ENCODE measurements at regions not wholly inside any gene's neighbourhood (a gene's known extent, or its start where the extent isn't known, plus 50 kb on each side); places are given as distances from the start of the nearest gene placed in this dataset.
"Not testable (repeated sequence)": the region's sequence is repeated elsewhere in the genome, so short reads cannot be mapped to it uniquely, and the experiment has no call there.

DNA sequence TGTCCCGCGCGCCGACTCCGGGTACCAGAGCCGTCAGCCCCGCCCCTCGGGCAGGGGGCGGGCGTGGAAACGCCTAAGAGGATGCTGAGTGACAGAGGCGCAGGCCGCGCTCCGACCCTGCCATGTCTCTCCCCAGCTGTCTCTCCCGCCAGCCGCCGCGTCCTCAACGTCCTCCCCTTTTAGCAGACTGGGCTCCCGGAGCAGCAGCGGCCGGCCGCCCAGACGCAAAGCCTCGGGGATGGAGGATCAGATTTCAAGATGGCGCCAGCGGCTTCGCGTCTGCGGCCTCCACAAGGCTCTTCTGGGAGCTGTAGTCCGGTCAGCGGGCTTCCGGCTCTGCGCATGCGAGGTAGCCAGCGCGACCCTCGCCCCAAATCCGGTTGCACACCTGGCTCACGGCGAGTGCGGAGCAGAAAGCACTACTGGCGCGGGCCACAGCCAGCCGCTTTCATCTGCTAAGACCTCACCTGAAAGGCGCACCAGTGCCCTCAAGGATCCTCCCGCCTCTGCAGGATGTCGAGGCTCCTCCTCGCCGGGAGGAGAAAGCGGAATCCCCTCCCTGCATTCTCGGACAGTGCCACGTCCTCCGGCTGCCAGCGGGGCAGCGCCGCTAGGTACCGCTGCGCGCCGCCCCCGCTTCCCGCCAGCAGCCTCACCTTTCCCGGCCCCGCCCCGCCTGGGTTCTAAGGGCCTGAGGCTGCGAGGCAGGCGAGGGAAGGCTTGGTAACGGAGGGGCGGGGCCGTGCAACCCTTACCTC lies 143.6 kb downstream of the NBPF8 start:
- DNase-seq; H4K20me1 ChIP-seq (ENCODE audit: insufficient read depth); H3K9me3 ChIP-seq; H2AFZ ChIP-seq (ENCODE audit: low read depth); H3K27me3 ChIP-seq (ENCODE audit: insufficient read depth); H3K4me1 ChIP-seq (ENCODE audit: control insufficient read depth in 1 of 2, insufficient read depth in 2 of 2, low read depth in 1 of 2, low read length in 1 of 2); H3K79me2 ChIP-seq (ENCODE audit: insufficient read depth); H3F3A ChIP-seq (replicated peaks; ENCODE audit: insufficient read depth); H3K9me2 ChIP-seq; H3K36me3 ChIP-seq (replicated peaks in 1 of 2; ENCODE audit: control insufficient read depth in 1 of 2, insufficient read depth in 2 of 2, low read length in 1 of 2); POLR2A ChIA-PET; CTCF ChIA-PET: not testable (repeated sequence)
- peak overlapping the region; percentile 57 to 62; a peak in 2 of 4 replicates for H3K27ac ChIP-seq (ENCODE audit: low read depth in 2 of 2, low read length in 1 of 2)
- peak overlapping the region; percentile 61; the same call in 1 of the 2 replicates for H3K9ac ChIP-seq
- WGBS (ENCODE audit: low lambda C conversion rate), result 0% methylated on average over 1 of the region's 72 CpGs
- H3K4me3 ChIP-seq (ENCODE audit: low read depth in 2 of 2, low read length in 1 of 2), result peak overlapping the region; percentile 55 to 58
- TF ChIP-seq NRF1 (IDR thresholded peaks at IDR 0.05; ENCODE audit: low read depth, low read length) (peak; percentile 23; the same call in 1 of the 2 replicates), YY1 (IDR thresholded peaks at IDR 0.05; ENCODE audit: low read depth) (peak; percentile 77)
- peak overlapping the region; percentile 28; the same call in 1 of the 2 replicates for H3K4me2 ChIP-seq

DNA sequence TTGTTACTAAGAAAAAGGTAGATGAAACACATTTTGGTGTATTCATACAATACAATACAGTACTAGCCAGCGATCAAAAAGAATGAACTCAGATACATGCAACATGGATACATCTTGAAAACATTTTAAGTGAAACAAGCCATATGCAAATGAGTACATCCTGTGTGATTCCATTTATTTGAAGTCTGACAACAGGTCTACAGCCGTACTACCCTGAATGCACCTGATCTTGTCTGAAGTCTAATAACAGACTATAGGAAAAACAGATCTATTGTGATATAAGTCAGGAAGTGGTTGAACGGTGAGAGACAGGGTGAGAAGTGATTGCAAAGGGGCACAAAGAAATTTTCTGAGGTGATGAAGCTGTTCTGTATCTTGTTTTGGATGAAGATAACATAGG lies 146.9 kb downstream of the NBPF8 start:
- H3K9me2 ChIP-seq; DNase-seq; H3K79me2 ChIP-seq (ENCODE audit: insufficient read depth); H3K36me3 ChIP-seq (replicated peaks in 1 of 2; ENCODE audit: control insufficient read depth in 1 of 2, insufficient read depth in 2 of 2, low read length in 1 of 2); H3K9me3 ChIP-seq; H3K4me3 ChIP-seq (ENCODE audit: low read depth in 2 of 2, low read length in 1 of 2); H3K4me2 ChIP-seq; H2AFZ ChIP-seq (ENCODE audit: low read depth); H3K9ac ChIP-seq; H3K27me3 ChIP-seq (ENCODE audit: insufficient read depth); H3F3A ChIP-seq (replicated peaks; ENCODE audit: insufficient read depth); CTCF ChIA-PET; POLR2A ChIA-PET; H3K27ac ChIP-seq (ENCODE audit: low read depth in 2 of 2, low read length in 1 of 2); H3K4me1 ChIP-seq (ENCODE audit: control insufficient read depth in 1 of 2, insufficient read depth in 2 of 2, low read depth in 1 of 2, low read length in 1 of 2); H4K20me1 ChIP-seq (ENCODE audit: insufficient read depth): not testable (repeated sequence)
- WGBS (ENCODE audit: low lambda C conversion rate), result 91% methylated on average over 3 of the region's 3 CpGs

GRCh38 chr1:120565396-120565795 lies 150.6 kb downstream of the NBPF8 start:
- H3K79me2 ChIP-seq (ENCODE audit: insufficient read depth); H4K20me1 ChIP-seq (ENCODE audit: insufficient read depth); CTCF ChIA-PET; H3K4me2 ChIP-seq; H3K4me3 ChIP-seq (ENCODE audit: low read depth in 2 of 2, low read length in 1 of 2); DNase-seq; H2AFZ ChIP-seq (ENCODE audit: low read depth); H3K9me3 ChIP-seq; H3K9me2 ChIP-seq; H3F3A ChIP-seq (replicated peaks; ENCODE audit: insufficient read depth); H3K27me3 ChIP-seq (ENCODE audit: insufficient read depth); H3K36me3 ChIP-seq (replicated peaks in 1 of 2; ENCODE audit: control insufficient read depth in 1 of 2, insufficient read depth in 2 of 2, low read length in 1 of 2); H3K27ac ChIP-seq (ENCODE audit: low read depth in 2 of 2, low read length in 1 of 2); H3K4me1 ChIP-seq (ENCODE audit: control insufficient read depth in 1 of 2, insufficient read depth in 2 of 2, low read depth in 1 of 2, low read length in 1 of 2); POLR2A ChIA-PET; H3K9ac ChIP-seq: not testable (repeated sequence)
- WGBS (ENCODE audit: low lambda C conversion rate), result no CpG with 5 or more reads among the region's 1 CpG

GRCh38 chr1:120567620-120568019 lies 152.8 kb downstream of the NBPF8 start:
- H3K9ac ChIP-seq, POLR2A ChIA-PET: not testable (repeated sequence)

GRCh38 chr1:120575201-120575600 lies 148.5 kb upstream of the NBPF26 start:
- H3K27me3 ChIP-seq (ENCODE audit: insufficient read depth); H3K9me3 ChIP-seq; CTCF ChIA-PET; H3K9me2 ChIP-seq; H3K4me2 ChIP-seq; POLR2A ChIA-PET; H3K36me3 ChIP-seq (replicated peaks in 1 of 2; ENCODE audit: control insufficient read depth in 1 of 2, insufficient read depth in 2 of 2, low read length in 1 of 2); H3F3A ChIP-seq (replicated peaks; ENCODE audit: insufficient read depth); H3K9ac ChIP-seq; H3K4me3 ChIP-seq (ENCODE audit: low read depth in 2 of 2, low read length in 1 of 2); DNase-seq; H4K20me1 ChIP-seq (ENCODE audit: insufficient read depth); H2AFZ ChIP-seq (ENCODE audit: low read depth); H3K27ac ChIP-seq (ENCODE audit: low read depth in 2 of 2, low read length in 1 of 2); H3K79me2 ChIP-seq (ENCODE audit: insufficient read depth); H3K4me1 ChIP-seq (ENCODE audit: control insufficient read depth in 1 of 2, insufficient read depth in 2 of 2, low read depth in 1 of 2, low read length in 1 of 2): not testable (repeated sequence)
- WGBS (ENCODE audit: low lambda C conversion rate), result no CpG with 5 or more reads among the region's 1 CpG

More at GRCh38 chr1:120567620-120568019, 152.8 kb downstream of the NBPF8 start:
- H3K4me2 ChIP-seq; DNase-seq; H3K4me1 ChIP-seq (ENCODE audit: control insufficient read depth in 1 of 2, insufficient read depth in 2 of 2, low read depth in 1 of 2, low read length in 1 of 2); H3K79me2 ChIP-seq (ENCODE audit: insufficient read depth); H4K20me1 ChIP-seq (ENCODE audit: insufficient read depth); H3K27ac ChIP-seq (ENCODE audit: low read depth in 2 of 2, low read length in 1 of 2); H3K9me3 ChIP-seq; H3K27me3 ChIP-seq (ENCODE audit: insufficient read depth); CTCF ChIA-PET; H3F3A ChIP-seq (replicated peaks; ENCODE audit: insufficient read depth); H3K9me2 ChIP-seq; H3K36me3 ChIP-seq (replicated peaks in 1 of 2; ENCODE audit: control insufficient read depth in 1 of 2, insufficient read depth in 2 of 2, low read length in 1 of 2); H3K4me3 ChIP-seq (ENCODE audit: low read depth in 2 of 2, low read length in 1 of 2); H2AFZ ChIP-seq (ENCODE audit: low read depth): not testable (repeated sequence)
- no CpG with 5 or more reads among the region's 3 CpGs for whole genome bisulfite sequencing (ENCODE audit: low lambda C conversion rate)

GRCh38 chr1:120582135-120582534 lies 141.6 kb upstream of the NBPF26 start:
- H3K36me3 ChIP-seq (replicated peaks in 1 of 2; ENCODE audit: control insufficient read depth in 1 of 2, insufficient read depth in 2 of 2, low read length in 1 of 2); H3K27ac ChIP-seq (ENCODE audit: low read depth in 2 of 2, low read length in 1 of 2); H3K4me1 ChIP-seq (ENCODE audit: control insufficient read depth in 1 of 2, insufficient read depth in 2 of 2, low read depth in 1 of 2, low read length in 1 of 2); H3K4me2 ChIP-seq; H3K27me3 ChIP-seq (ENCODE audit: insufficient read depth); DNase-seq; H3K9me3 ChIP-seq; H3F3A ChIP-seq (replicated peaks; ENCODE audit: insufficient read depth); H3K9me2 ChIP-seq; H2AFZ ChIP-seq (ENCODE audit: low read depth); POLR2A ChIA-PET; H4K20me1 ChIP-seq (ENCODE audit: insufficient read depth); H3K9ac ChIP-seq; H3K79me2 ChIP-seq (ENCODE audit: insufficient read depth); CTCF ChIA-PET; H3K4me3 ChIP-seq (ENCODE audit: low read depth in 2 of 2, low read length in 1 of 2): not testable (repeated sequence)
- WGBS (ENCODE audit: low lambda C conversion rate), result no CpG with 5 or more reads among the region's 1 CpG

Data from SK-N-SH (cell line).